ENCODE measurements at regions not wholly inside any gene's neighbourhood (a gene's known extent, or its start where the extent isn't known, plus 50 kb on each side); places are given as distances from the start of the nearest gene placed in this dataset.

- H3K4me1 ChIP-seq (replicated peaks in 1 of 4; ENCODE audit: control insufficient read depth in 3 of 4, insufficient read depth in 4 of 4, low read length in 3 of 4): no peaks in the 10 kb centered on the region
- no peaks in the 10 kb centered on the region for H3K79me2 ChIP-seq (ENCODE audit: control insufficient read depth in 1 of 2, insufficient read depth in 2 of 2, low read length in 2 of 2)
- CTCF ChIA-PET (ENCODE audit: partially characterized antibody): interaction anchor here (0.7 kb wide), 1 partner anchor 15 kb away, joined by 3 read pairs; no protein-coding TSS in a partner anchor
- no peak overlapping the region for H3K9ac ChIP-seq (replicated peaks in 1 of 4; ENCODE audit: extremely low read depth in 1 of 4, low read depth in 3 of 4, low read length in 3 of 4)
- no peak overlapping the region for H2AFZ ChIP-seq (ENCODE audit: low read length)
- H2BK12ac ChIP-seq (ENCODE audit: low read depth, low read length): no peak overlapping the region
- POLR2A ChIA-PET (ENCODE audit: partially characterized antibody): no interaction called here
- H4K91ac ChIP-seq (replicated peaks; ENCODE audit: insufficient read length, low read length): no peak overlapping the region
- no peaks in the 10 kb centered on the region for H3K36me3 ChIP-seq (ENCODE audit: control insufficient read depth in 2 of 4, insufficient read depth in 4 of 4, low read length in 3 of 4)
- H2BK120ac ChIP-seq (replicated peaks; ENCODE audit: low read depth, low read length): no peak overlapping the region
- FAIRE-seq (no peak), DNase-seq (ENCODE audit: low read depth in 1 of 2, low spot score in 2 of 2) (no peak)
- no peak overlapping the region for H3K4me2 ChIP-seq (ENCODE audit: insufficient read depth in 1 of 2, low read depth in 2 of 2, low read length in 2 of 2)
- H2AK5ac ChIP-seq (ENCODE audit: low read depth, low read length): no peak overlapping the region
- H3K27ac ChIP-seq (ENCODE audit: low read depth, low read length): no peak overlapping the region
- no peak overlapping the region for H2BK15ac ChIP-seq (ENCODE audit: low read length)
- H3K23ac ChIP-seq (ENCODE audit: insufficient read length): no peak overlapping the region
- no peak overlapping the region for H2BK20ac ChIP-seq (ENCODE audit: low read length)
- H3K18ac ChIP-seq (ENCODE audit: extremely low read depth, low read length): no peak overlapping the region
- no peaks in the 10 kb centered on the region for H3K9me3 ChIP-seq (ENCODE audit: insufficient read depth in 2 of 2, low read depth in 1 of 2, low read length in 1 of 2)
- H2BK5ac ChIP-seq (ENCODE audit: low read depth, low read length): no peak overlapping the region
- H4K20me1 ChIP-seq (replicated peaks in 1 of 2; ENCODE audit: control insufficient read depth in 1 of 2, insufficient read depth in 2 of 2, low read length in 2 of 2): no peaks in the 10 kb centered on the region
- no peaks in the 10 kb centered on the region for H3K27me3 ChIP-seq (replicated peaks in 1 of 4; ENCODE audit: control insufficient read depth in 3 of 4, extremely low read depth in 1 of 4, insufficient read depth in 3 of 4, low read length in 3 of 4)
- H3K4me3 ChIP-seq (ENCODE audit: extremely low read depth in 1 of 4, insufficient read depth in 2 of 4, low read depth in 3 of 4, low read length in 4 of 4): no peak overlapping the region
- no peak overlapping the region for H4K5ac ChIP-seq (ENCODE audit: insufficient read length, low read depth, low read length)
- H3K23me2 ChIP-seq (ENCODE audit: low read depth, low read length): no peaks in the 10 kb centered on the region
- H4K8ac ChIP-seq (ENCODE audit: extremely low read depth, insufficient read depth, low read length): no peak overlapping the region
- H3K14ac ChIP-seq (ENCODE audit: insufficient read length): no peak overlapping the region
- H3K56ac ChIP-seq (replicated peaks; ENCODE audit: insufficient read length, low read depth, low read length): no peak overlapping the region
- H3K4ac ChIP-seq (replicated peaks; ENCODE audit: insufficient read length, low read depth, low read length): no peak overlapping the region
- no peaks in the 10 kb centered on the region for H3K79me1 ChIP-seq (ENCODE audit: low read depth, low read length)
- WGBS, 2 experiments (ENCODE audit: extremely low coverage in 1 of 2, insufficient coverage in 1 of 2, insufficient read length in 1 of 2, insufficient replicate concordance in 2 of 2, low coverage in 1 of 2, low lambda C conversion rate in 2 of 2, missing lambda C conversion rate in 1 of 2): 79% methylated on average over 2 of the region's 2 CpGs; no CpG with 5 or more reads in 1 of the 2 experiments
- no peak for TF ChIP-seq TCF12 (IDR thresholded peaks at IDR 0.05; ENCODE audit: low read depth, low read length)
- TF ChIP-seq CEBPB (IDR thresholded peaks at IDR 0.05; ENCODE audit: low read depth, low read length): no peak
- TF ChIP-seq ATF2 (IDR thresholded peaks at IDR 0.05; ENCODE audit: low read length): no peak
- no peak for TF ChIP-seq SIN3A (conservative IDR thresholded peaks at IDR 0.05 in 1 of 2, IDR thresholded peaks at IDR 0.05 in 1 of 2; ENCODE audit: low read depth in 1 of 2, low read length in 2 of 2)
- no peak for TF ChIP-seq TEAD4 (IDR thresholded peaks at IDR 0.05; ENCODE audit: low read depth, low read length)
- TF ChIP-seq CBX8 (IDR thresholded peaks at IDR 0.05; ENCODE audit: borderline replicate concordance, low read depth, low read length): no peak
- TF ChIP-seq TAF1 (IDR thresholded peaks at IDR 0.05; ENCODE audit: low read depth, low read length): no peak
- TF ChIP-seq E2F6 (IDR thresholded peaks at IDR 0.05): no peak
- TF ChIP-seq YY1 (IDR thresholded peaks at IDR 0.05; ENCODE audit: low read depth, low read length): no peak
- no peak for TF ChIP-seq TBP (IDR thresholded peaks at IDR 0.05; ENCODE audit: low read depth, low read length)
- TF ChIP-seq SUZ12 (IDR thresholded peaks at IDR 0.05; ENCODE audit: low read length): no peak
- TF ChIP-seq FOSL1 (IDR thresholded peaks at IDR 0.05; ENCODE audit: insufficient read depth, low read depth, low read length): no peak
- no peak for TF ChIP-seq SP4 (IDR thresholded peaks at IDR 0.05; ENCODE audit: low read length)
- no peak for TF ChIP-seq SIRT6 (IDR thresholded peaks at IDR 0.05; ENCODE audit: low read length)
Observed at GRCh38 chr13:67951431-67951830, 721.3 kb upstream of the PCDH9 start.

All from H1 (cell line).